Epithelial cell of proximal tubule (primary cell): ENCODE measurements at regions not wholly inside any gene's neighbourhood (a gene's known extent, or its start where the extent isn't known, plus 50 kb on each side); places are given as distances from the start of the nearest gene placed in this dataset.
A peak's percentile ranks its signal among the peaks of the same experiment; 100 is the strongest.
"Not testable (repeated sequence)": the region's sequence is repeated elsewhere in the genome, so short reads cannot be mapped to it uniquely, and the experiment has no call there.

ENCODE experiments used
- DNase-seq: peaks from one replicate; pipeline ENCODE4 v3.0.0-alpha.2; 2011; ENCODE audit warnings: low read depth
- H3K4me3 ChIP-seq: 2 replicates; pipeline ENCODE4 v1.5.1; 2011; ENCODE audit warnings: low read depth, mild to moderate bottlenecking, low read length
- TF ChIP-seq, protein P1 (sequence below): conservative IDR thresholded peaks from 2 replicates; pipeline ENCODE4 v1.5.1; 2012; ENCODE audit warnings: low read depth, mild to moderate bottlenecking, low read length

DNA sequence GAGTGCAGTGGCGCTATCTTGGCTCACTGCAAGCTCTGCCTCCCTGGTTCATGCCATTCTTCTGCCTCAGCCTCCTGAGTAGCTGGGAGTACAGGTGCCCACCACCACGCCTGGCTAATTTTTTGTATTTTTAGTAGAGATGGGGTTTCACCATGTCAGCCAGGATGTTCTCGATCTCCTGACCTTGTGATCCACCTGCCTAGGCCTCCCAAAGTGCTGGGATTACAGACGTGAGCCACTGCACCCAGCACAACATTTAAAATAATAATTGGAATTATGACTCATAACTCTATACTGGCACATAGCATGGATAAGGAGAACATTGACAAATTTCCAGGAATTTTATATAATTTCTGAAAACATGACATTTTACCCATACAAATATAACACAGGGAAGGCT lies 54.2 kb downstream of the DBET start:
- not testable (repeated sequence) for H3K4me3 ChIP-seq, DNase-seq

DNA sequence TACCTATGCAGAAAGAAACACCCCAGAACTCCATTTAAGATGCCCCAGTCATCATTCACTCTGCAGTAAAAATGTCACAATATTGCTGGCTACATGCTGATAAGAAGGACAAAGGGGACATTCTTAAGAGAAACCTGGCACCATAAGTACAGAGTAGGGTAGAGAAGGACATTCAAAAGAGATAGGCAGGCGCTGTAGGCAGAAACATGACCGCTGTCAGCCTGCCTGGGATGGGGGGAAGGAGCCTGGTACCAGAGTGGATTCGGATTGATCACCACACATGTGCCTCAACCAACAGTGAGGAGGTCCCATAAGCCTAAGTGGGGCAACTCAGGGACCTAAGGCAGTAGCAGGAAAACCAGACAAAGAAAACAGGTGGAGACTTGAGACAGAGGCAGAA lies 54.1 kb upstream of the DUX4 start:
- not testable (repeated sequence) for DNase-seq, H3K4me3 ChIP-seq

DNA sequence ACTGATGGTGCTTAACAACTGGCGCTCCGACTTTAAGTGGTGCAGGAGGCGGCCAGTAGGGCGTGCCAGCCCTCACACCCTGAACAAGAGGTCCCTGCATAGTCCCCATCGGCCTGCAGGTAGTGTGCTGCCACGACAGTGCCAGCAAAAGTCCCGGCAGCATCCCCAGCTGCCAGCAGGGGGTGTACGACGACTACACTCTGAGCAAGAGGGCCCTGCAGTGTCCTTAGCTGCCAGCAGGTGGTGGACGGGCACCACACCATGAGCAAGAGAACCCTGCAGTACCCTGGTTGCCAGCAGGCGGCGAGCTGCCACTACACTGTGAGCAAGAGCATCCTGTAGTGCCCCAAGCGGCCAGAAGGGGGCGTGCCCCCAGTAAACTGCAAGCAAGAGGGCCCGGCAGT lies 53.5 kb upstream of the DUX4 start:
- not testable (repeated sequence) for H3K4me3 ChIP-seq, DNase-seq

DNA sequence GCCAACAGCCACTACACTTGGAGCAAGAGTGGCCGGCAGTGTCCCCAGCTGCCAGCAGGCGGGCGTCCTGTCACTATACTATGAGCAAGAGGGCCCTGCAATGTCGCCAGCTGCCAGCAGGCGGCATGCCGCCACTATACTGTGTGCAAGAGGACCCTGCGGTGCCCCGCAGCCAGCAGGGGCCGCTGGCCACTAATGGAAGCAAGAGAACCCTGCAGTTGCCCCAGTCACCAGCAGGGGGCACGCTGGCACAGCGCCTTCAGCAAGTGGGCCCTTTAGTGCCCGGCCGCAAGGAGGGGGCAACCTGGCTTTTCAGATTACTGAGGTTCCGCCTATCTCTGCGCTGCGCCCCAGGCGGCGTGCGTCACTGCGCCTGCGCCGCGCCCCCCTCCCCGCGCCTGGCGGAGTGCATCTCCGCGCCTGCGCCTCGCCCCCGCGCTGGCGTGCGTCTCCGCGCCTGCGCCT lies 53.0 kb upstream of the DUX4 start:
- not testable (repeated sequence) for DNase-seq, H3K4me3 ChIP-seq
- TF ChIP-seq, protein P1, sequence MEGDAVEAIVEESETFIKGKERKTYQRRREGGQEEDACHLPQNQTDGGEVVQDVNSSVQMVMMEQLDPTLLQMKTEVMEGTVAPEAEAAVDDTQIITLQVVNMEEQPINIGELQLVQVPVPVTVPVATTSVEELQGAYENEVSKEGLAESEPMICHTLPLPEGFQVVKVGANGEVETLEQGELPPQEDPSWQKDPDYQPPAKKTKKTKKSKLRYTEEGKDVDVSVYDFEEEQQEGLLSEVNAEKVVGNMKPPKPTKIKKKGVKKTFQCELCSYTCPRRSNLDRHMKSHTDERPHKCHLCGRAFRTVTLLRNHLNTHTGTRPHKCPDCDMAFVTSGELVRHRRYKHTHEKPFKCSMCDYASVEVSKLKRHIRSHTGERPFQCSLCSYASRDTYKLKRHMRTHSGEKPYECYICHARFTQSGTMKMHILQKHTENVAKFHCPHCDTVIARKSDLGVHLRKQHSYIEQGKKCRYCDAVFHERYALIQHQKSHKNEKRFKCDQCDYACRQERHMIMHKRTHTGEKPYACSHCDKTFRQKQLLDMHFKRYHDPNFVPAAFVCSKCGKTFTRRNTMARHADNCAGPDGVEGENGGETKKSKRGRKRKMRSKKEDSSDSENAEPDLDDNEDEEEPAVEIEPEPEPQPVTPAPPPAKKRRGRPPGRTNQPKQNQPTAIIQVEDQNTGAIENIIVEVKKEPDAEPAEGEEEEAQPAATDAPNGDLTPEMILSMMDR = peak; percentile 19

DNA sequence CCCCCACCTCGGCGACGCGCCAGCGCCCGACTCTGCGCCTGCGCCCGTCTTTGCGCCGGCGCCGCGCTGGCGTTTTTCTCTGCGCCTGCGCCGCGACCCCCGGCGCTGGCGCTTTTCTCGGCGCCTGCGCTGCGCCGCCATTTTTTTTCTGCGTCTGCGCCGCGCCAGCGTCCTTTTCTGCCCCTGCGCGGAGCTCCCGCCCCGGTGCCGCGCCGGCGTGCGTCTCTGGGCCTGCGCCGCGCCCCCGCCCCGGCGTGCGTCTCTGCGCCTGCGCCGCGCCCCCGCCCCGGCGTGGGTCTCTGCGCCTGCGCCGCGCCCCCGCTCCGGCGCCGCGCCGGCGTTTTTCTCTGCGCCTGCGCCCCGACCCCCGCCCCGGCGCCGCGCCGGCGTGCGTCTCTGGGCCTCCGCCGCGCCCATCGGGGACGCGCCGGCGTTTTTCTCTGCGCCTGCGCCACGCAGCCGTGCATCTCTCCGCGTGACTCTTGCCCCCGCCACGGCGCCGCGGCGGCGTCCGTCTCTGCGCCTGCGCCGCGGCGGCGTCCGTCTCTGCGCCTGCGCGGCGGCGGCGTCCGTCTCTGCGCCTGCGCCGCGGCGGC lies 52.4 kb upstream of the DUX4 start:
- not testable (repeated sequence) for H3K4me3 ChIP-seq, DNase-seq

DNA sequence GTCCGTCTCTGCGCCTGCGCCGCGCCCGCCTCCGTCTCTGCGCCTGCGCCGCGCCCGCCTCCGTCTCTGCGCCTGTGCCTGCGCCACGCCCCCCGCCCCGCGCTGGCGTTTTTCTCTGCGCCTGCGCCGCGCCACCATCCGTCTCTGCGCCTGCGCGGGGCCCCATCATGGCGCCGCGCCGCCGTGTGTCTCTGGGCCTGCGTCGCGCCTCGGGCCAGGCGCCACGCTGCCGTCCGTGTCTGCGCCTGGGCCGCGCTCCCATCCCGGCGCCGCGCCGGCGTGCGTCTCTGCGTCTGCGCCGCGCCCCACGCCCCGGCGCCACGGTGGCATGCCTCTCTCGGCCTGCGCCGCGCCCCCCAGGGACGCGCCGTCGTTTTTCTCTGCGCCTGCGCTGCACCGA lies 51.8 kb upstream of the DUX4 start:
- TF ChIP-seq, protein P1 = no peak
- no peak for DNase-seq
- H3K4me3 ChIP-seq = no peak overlapping the region

DNA sequence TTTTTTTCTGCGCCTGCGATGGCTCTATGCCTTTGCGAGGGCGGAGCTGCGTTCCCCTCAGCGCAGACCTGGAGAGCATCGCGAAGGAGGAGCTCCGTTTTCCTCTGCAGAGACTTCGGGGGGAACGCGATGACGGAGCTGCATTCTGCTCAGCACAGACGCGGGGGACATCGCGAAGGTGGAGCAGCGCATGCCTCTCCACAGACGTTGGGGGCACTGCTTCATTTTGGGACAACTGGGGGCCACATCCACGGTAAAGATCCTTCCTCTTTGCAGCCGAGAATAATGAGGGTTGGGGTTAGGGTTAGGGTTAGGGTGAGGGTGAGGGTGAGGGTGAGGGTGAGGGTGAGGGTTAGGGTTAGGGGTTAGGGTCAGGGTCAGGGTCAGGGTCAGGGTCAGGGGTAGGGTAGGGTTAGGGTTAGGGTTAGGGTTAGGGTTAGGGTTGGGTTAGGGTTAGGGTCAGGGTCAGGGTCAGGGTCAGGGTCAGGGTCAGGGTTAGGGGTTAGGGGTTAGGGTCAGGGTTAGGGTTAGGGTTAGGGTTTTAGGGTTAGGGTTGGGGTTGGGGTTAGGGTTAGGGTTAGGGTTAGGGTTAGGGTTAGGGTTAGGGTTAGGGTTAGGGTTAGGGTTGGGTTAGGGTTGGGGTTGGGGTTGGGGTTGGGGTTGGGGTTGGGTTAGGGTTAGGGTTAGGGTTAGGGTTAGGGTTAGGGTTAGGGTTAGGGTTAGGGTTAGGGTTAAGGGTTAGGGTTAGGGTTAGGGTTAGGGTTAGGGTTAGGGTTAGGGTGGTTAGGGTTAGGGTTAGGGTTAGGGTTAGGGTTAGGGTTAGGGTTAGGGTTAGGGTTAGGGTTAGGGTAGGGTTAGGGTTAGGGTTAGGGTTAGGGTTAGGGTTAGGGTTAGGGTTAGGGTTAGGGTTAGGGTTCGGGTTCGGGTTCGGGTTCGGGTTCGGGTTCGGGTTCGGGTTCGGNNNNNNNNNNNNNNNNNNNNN lies 51.1 kb upstream of the DUX4 start:
- not testable (repeated sequence) for DNase-seq, H3K4me3 ChIP-seq
